GM23338 (cell line): ENCODE measurements at regions not wholly inside any gene's neighbourhood (a gene's known extent, or its start where the extent isn't known, plus 50 kb on each side); places are given as distances from the start of the nearest gene placed in this dataset.

ENCODE experiments used
- CTCF ChIP-seq, 2 experiments: fragments of 200-600 bp in 1 of 2; sonication (generic) in 1 of 2; conservative IDR thresholded peaks; 2 replicates each; pipeline versions ENCODE4 v1.5.1 to v1.6.1; 2016 to 2017; ENCODE audit warnings: antibody characterized with exemption in 2 of 2, low read depth in 2 of 2, mild to moderate bottlenecking in 2 of 2, moderate library complexity in 1 of 2
- EZH2phosphoT487 ChIP-seq: fragments of 200-600 bp; sonication (generic); IDR thresholded peaks from one replicate; pipeline ENCODE4 v1.8.1; 2018; ENCODE audit warnings: antibody characterized with exemption; ENCODE audit not compliant: unreplicated experiment

- TF ChIP-seq CTCF (conservative IDR thresholded peaks at IDR 0.05; ENCODE audit: low read depth in 2 of 2) (no peak), EZH2phosphoT487 (no peak)
These were observed 96.3 kb downstream of the TMA16 start for GRCh38 chr4:163590619-163591264.
